K562 (cell line): ENCODE measurements at regions not wholly inside any gene's neighbourhood (a gene's known extent, or its start where the extent isn't known, plus 50 kb on each side); places are given as distances from the start of the nearest gene placed in this dataset.
A peak's percentile ranks its signal among the peaks of the same experiment; 100 is the strongest.

Source experiments
- GABPA ChIP-seq: fragments of 200-800 bp; sonication (Bioruptor generic); conservative IDR thresholded peaks from 2 replicates; pipeline ENCODE4 v1.6.1; 2016; ENCODE audit warnings: low read depth, missing genetic modification characterization, missing compliant biosample characterization
- NCOR1 ChIP-seq: fragments of 450-650 bp; IDR thresholded peaks from 2 replicates; pipeline ENCODE4 v1.6.1; 2016; ENCODE audit warnings: mild to moderate bottlenecking, moderate library complexity
- NFIC ChIP-seq: fragments of 450-650 bp; IDR thresholded peaks from 2 replicates; pipeline ENCODE4 v1.6.1; 2017; ENCODE audit warnings: mild to moderate bottlenecking, inconsistent platforms
- RAD51 ChIP-seq: fragments of 450-650 bp; IDR thresholded peaks from 2 replicates; pipeline ENCODE4 v1.7.1; 2016; ENCODE audit warnings: low read depth, mild to moderate bottlenecking, borderline replicate concordance
- TBL1XR1 ChIP-seq, 2 experiments: IDR thresholded peaks; 2 replicates each; pipeline ENCODE4 v1.6.1; 2012; ENCODE audit warnings: improper control_type of control experiment in 2 of 2, low read length in 2 of 2, mild to moderate bottlenecking in 1 of 2
- TCF7 ChIP-seq: sonication (generic); IDR thresholded peaks from 2 replicates; pipeline ENCODE4 v1.6.1; 2016; ENCODE audit warnings: antibody characterized with exemption, borderline replicate concordance
- ZKSCAN8 ChIP-seq: fragments of 200-800 bp; sonication (Bioruptor generic); IDR thresholded peaks from 2 replicates; pipeline ENCODE4 v1.6.1; 2016; ENCODE audit warnings: missing genetic modification characterization, missing compliant biosample characterization
- ZNF197 ChIP-seq: fragments of 200-800 bp; sonication (Bioruptor generic); IDR thresholded peaks from 2 replicates; pipeline ENCODE4 v1.6.1; 2016; ENCODE audit warnings: low read depth, missing genetic modification characterization, missing compliant biosample characterization
- ZNF696 ChIP-seq: fragments of 250-450 bp; sonication (Bioruptor Pico); conservative IDR thresholded peaks from 2 replicates; pipeline ENCODE4 v1.4.0; 2020; ENCODE audit warnings: mild to moderate bottlenecking, moderate library complexity
- TF ChIP-seq, protein P1 (sequence below): fragments of 450-650 bp; IDR thresholded peaks from 2 replicates; pipeline ENCODE4 v1.7.0; 2016; ENCODE audit warnings: borderline replicate concordance
- TF ChIP-seq, protein P2 (sequence below), 3 experiments: fragments of 200-800 bp in 1 of 3; fragments of 250-450 bp in 1 of 3; fragments of 450-650 bp in 1 of 3; sonication (Bioruptor Pico) in 1 of 3; sonication (Bioruptor generic) in 1 of 3; formaldehyde crosslinking in 1 of 3; IDR thresholded peaks; 2 replicates each; pipeline versions ENCODE4 v1.6.1 to v1.8.0; 2016 to 2022; ENCODE audit warnings: mild to moderate bottlenecking in 2 of 3, missing genetic modification characterization in 2 of 3, missing compliant biosample characterization in 1 of 3, moderate library complexity in 1 of 3
- TF ChIP-seq, protein P3 (sequence below): fragments of 450-650 bp; IDR thresholded peaks from 2 replicates; pipeline ENCODE4 v1.6.1; 2016; ENCODE audit warnings: borderline replicate concordance
- TF ChIP-seq, protein P4 (sequence below): IDR thresholded peaks from 3 replicates; pipeline ENCODE4 v1.6.1; 2011; ENCODE audit warnings: borderline replicate concordance, mild to moderate bottlenecking, moderate library complexity; ENCODE audit not compliant: insufficient read length; ENCODE audit errors: extremely low read depth

DNA sequence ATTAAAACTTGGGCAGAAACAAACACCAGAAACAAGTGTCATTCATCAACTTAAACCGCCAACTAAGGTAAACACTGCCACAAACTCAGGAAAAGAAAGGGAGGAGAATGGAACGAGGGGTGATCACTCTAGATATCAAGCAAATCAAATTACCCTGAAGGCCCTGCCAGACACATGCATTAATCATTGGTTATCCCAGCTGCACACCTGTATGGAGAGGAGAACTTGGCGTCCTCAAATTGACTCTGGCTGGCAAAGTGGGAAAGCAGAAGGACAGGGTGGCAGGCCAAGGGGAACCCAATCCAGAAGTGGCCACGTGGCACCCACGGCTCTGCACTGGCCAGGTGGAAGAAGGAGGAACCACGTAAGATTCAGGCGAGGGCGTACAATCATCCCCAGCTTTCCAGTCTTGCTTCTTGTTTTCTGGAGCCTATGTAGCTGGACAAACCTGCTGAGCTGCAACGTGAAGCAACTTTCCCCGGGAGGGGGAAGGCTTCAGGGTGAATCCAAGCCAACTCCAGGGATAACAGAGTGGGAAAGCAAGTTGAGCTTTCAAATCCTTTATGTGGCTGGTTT lies 156.2 kb upstream of the JARID2 start (continued):
- TF ChIP-seq ZKSCAN8 (CRISPR knock-in tag) (peak; percentile 50; the same call in 1 of the 2 replicates), ZNF197 (CRISPR knock-in tag) (peak; percentile 50; the same call in 1 of the 2 replicates), TBL1XR1 (IDR thresholded peaks at IDR 0.05; ENCODE audit: low read length in 2 of 2) (peak in 1 of 2 experiments; percentile 47; a peak in 2 of 4 replicates), TCF7 (peak; percentile 31; the same call in 1 of the 2 replicates), ZNF696 (no peak), NFIC (0 out of 2 replicates have a peak, but pooled peaks have one; percentile 25), NCOR1 (peak; percentile 43; the same call in 1 of the 2 replicates), RAD51 (peak; percentile 49), GABPA (tag) (no peak; the same call in none of the 2 replicates)
- TF ChIP-seq, protein P1, sequence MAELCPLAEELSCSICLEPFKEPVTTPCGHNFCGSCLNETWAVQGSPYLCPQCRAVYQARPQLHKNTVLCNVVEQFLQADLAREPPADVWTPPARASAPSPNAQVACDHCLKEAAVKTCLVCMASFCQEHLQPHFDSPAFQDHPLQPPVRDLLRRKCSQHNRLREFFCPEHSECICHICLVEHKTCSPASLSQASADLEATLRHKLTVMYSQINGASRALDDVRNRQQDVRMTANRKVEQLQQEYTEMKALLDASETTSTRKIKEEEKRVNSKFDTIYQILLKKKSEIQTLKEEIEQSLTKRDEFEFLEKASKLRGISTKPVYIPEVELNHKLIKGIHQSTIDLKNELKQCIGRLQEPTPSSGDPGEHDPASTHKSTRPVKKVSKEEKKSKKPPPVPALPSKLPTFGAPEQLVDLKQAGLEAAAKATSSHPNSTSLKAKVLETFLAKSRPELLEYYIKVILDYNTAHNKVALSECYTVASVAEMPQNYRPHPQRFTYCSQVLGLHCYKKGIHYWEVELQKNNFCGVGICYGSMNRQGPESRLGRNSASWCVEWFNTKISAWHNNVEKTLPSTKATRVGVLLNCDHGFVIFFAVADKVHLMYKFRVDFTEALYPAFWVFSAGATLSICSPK: peak; percentile 72; the same call in 1 of the 2 replicates
- TF ChIP-seq, protein P2, sequence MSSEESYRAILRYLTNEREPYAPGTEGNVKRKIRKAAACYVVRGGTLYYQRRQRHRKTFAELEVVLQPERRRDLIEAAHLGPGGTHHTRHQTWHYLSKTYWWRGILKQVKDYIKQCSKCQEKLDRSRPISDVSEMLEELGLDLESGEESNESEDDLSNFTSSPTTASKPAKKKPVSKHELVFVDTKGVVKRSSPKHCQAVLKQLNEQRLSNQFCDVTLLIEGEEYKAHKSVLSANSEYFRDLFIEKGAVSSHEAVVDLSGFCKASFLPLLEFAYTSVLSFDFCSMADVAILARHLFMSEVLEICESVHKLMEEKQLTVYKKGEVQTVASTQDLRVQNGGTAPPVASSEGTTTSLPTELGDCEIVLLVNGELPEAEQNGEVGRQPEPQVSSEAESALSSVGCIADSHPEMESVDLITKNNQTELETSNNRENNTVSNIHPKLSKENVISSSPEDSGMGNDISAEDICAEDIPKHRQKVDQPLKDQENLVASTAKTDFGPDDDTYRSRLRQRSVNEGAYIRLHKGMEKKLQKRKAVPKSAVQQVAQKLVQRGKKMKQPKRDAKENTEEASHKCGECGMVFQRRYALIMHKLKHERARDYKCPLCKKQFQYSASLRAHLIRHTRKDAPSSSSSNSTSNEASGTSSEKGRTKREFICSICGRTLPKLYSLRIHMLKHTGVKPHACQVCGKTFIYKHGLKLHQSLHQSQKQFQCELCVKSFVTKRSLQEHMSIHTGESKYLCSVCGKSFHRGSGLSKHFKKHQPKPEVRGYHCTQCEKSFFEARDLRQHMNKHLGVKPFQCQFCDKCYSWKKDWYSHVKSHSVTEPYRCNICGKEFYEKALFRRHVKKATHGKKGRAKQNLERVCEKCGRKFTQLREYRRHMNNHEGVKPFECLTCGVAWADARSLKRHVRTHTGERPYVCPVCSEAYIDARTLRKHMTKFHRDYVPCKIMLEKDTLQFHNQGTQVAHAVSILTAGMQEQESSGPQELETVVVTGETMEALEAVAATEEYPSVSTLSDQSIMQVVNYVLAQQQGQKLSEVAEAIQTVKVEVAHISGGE (CRISPR knock-in tag; IDR thresholded peaks at IDR 0.05): 0 out of 6 replicates have a peak, but pooled peaks of 1 of the 3 experiments have one; percentile 41
- TF ChIP-seq, protein P3, sequence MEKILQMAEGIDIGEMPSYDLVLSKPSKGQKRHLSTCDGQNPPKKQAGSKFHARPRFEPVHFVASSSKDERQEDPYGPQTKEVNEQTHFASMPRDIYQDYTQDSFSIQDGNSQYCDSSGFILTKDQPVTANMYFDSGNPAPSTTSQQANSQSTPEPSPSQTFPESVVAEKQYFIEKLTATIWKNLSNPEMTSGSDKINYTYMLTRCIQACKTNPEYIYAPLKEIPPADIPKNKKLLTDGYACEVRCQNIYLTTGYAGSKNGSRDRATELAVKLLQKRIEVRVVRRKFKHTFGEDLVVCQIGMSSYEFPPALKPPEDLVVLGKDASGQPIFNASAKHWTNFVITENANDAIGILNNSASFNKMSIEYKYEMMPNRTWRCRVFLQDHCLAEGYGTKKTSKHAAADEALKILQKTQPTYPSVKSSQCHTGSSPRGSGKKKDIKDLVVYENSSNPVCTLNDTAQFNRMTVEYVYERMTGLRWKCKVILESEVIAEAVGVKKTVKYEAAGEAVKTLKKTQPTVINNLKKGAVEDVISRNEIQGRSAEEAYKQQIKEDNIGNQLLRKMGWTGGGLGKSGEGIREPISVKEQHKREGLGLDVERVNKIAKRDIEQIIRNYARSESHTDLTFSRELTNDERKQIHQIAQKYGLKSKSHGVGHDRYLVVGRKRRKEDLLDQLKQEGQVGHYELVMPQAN: peak; percentile 81; the same call in 1 of the 2 replicates
- TF ChIP-seq, protein P4, sequence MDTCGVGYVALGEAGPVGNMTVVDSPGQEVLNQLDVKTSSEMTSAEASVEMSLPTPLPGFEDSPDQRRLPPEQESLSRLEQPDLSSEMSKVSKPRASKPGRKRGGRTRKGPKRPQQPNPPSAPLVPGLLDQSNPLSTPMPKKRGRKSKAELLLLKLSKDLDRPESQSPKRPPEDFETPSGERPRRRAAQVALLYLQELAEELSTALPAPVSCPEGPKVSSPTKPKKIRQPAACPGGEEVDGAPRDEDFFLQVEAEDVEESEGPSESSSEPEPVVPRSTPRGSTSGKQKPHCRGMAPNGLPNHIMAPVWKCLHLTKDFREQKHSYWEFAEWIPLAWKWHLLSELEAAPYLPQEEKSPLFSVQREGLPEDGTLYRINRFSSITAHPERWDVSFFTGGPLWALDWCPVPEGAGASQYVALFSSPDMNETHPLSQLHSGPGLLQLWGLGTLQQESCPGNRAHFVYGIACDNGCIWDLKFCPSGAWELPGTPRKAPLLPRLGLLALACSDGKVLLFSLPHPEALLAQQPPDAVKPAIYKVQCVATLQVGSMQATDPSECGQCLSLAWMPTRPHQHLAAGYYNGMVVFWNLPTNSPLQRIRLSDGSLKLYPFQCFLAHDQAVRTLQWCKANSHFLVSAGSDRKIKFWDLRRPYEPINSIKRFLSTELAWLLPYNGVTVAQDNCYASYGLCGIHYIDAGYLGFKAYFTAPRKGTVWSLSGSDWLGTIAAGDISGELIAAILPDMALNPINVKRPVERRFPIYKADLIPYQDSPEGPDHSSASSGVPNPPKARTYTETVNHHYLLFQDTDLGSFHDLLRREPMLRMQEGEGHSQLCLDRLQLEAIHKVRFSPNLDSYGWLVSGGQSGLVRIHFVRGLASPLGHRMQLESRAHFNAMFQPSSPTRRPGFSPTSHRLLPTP: no peak
